ENCODE measurements at regions not wholly inside any gene's neighbourhood (a gene's known extent, or its start where the extent isn't known, plus 50 kb on each side); places are given as distances from the start of the nearest gene placed in this dataset.

- no peak for DNase-seq (ENCODE audit: low read depth)
Measured at GRCh38 chr9:105062222-105062855, 134.4 kb upstream of the ABCA1 start.

GRCh38 chr9:105064248-105065097 lies 136.5 kb upstream of the ABCA1 start:
- DNase-seq (ENCODE audit: low read depth): peak; percentile 97

GRCh38 chr9:105065098-105066088 lies 137.4 kb upstream of the ABCA1 start:
- DNase-seq (ENCODE audit: low read depth): no peak

GRCh38 chr9:105066275-105066865 lies 138.4 kb upstream of the ABCA1 start:
- DNase-seq (ENCODE audit: low read depth): no peak

- peak; percentile 82 for DNase-seq (ENCODE audit: low read depth)
Measured at GRCh38 chr9:105067895-105068580, 140.1 kb upstream of the ABCA1 start.

- no peak for DNase-seq (ENCODE audit: low read depth)
Measured at GRCh38 chr9:105069285-105069684, 141.3 kb upstream of the ABCA1 start.

- DNase-seq (ENCODE audit: low read depth): no peak
Measured at GRCh38 chr9:105069696-105070095, 141.7 kb upstream of the ABCA1 start.

- DNase-seq (ENCODE audit: low read depth): no peak
Measured at GRCh38 chr9:105070176-105070575, 142.2 kb upstream of the ABCA1 start.

GRCh38 chr9:105072476-105072875 lies 144.5 kb upstream of the ABCA1 start:
- DNase-seq (ENCODE audit: low read depth): no peak

- DNase-seq (ENCODE audit: low read depth): no peak
Measured at GRCh38 chr9:105073147-105073546, 145.2 kb upstream of the ABCA1 start.

GRCh38 chr9:105074491-105074890 lies 146.5 kb upstream of the ABCA1 start:
- DNase-seq (ENCODE audit: low read depth): no peak

- no peak for DNase-seq (ENCODE audit: low read depth)
Measured at GRCh38 chr9:105076729-105077128, 148.8 kb upstream of the ABCA1 start.

GRCh38 chr9:105079457-105079856 lies 151.5 kb upstream of the ABCA1 start:
- DNase-seq (ENCODE audit: low read depth): no peak

- no peak for DNase-seq (ENCODE audit: low read depth)
Measured at GRCh38 chr9:105082843-105083242, 154.9 kb upstream of the ABCA1 start.

GRCh38 chr9:105083256-105083655 lies 155.3 kb upstream of the ABCA1 start:
- no peak for DNase-seq (ENCODE audit: low read depth)

GRCh38 chr9:105087910-105088898 lies 156.2 kb upstream of the SLC44A1 start:
- no peak for DNase-seq (ENCODE audit: low read depth)

GRCh38 chr9:105089874-105090273 lies 154.6 kb upstream of the SLC44A1 start:
- no peak for DNase-seq (ENCODE audit: low read depth)

GRCh38 chr9:105091004-105091640 lies 153.3 kb upstream of the SLC44A1 start:
- no peak for DNase-seq (ENCODE audit: low read depth)

- no peak for DNase-seq (ENCODE audit: low read depth)
Measured at GRCh38 chr9:105093685-105094084, 150.8 kb upstream of the SLC44A1 start.

Measured in HT1080 (cell line).